GM19467 (cell line): ENCODE measurements at regions not wholly inside any gene's neighbourhood (a gene's known extent, or its start where the extent isn't known, plus 50 kb on each side); places are given as distances from the start of the nearest gene placed in this dataset.
A peak's percentile ranks its signal among the peaks of the same experiment; 100 is the strongest.
"Not testable (repeated sequence)": the region's sequence is repeated elsewhere in the genome, so short reads cannot be mapped to it uniquely, and the experiment has no call there.

Source experiments
- ATAC-seq: cut with Tn5 transposase; IDR thresholded peaks from one replicate; pipeline ENCODE4 v1.9.1; 2021; ENCODE audit warnings: mild to moderate bottlenecking, moderate library complexity; ENCODE audit not compliant: unreplicated experiment

DNA sequence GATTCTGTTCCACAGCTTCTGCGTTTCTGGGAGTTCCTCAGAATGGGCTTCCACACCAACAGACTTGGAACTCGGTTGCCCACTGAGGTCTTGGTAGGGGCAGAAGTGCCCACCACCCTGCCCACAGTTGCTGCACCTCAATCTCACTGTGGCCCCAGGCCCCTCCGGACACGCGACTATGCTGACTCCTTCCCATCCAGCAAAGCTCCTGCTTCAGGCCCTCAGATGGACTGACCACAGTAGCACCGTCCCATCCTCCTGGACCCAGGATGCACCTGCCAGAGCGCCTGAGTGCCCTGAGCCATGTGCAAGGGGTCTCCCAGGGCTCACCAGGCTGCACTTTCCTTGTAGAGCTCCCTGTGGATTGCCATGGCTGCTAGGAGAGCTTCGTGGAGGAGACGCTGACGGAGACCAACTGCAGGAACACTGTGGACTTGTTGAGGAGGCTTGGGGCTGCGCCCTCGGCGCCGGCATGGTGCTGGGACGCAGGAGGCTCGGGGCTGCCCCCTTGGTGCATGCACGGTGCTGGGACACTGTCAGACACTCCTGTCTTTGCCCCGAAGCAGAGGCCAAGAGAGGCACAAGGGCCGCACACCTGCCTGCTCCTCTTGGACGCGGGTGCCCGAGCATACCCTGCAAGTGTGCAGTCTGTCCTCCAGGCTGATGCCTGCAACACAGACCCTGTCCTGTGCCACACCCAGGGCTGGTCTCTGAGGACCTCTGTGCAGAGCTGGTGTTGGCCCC, 201.3 kb downstream of the LIPI start:
- not testable (repeated sequence) for ATAC-seq

DNA sequence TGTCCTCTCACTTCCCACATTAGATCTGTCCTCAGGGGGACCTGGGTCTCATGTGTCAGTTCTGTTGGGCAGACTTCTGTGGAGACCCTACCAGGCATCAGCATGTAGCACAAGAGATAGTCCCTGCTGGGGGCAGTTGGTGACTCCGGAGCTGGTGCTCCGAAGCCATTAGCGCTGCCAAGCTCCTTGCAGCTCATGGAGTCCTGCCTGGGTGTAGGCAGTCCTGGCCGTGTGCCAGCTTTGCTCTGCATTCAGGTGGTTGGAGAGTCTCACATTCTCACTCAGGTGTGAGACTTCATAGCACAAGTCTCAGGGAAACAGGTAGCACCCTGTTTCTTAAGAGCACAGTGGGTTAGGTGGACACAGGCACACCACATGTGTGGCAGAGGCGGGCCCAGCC, 202.3 kb downstream of the LIPI start:
- not testable (repeated sequence) for ATAC-seq

DNA sequence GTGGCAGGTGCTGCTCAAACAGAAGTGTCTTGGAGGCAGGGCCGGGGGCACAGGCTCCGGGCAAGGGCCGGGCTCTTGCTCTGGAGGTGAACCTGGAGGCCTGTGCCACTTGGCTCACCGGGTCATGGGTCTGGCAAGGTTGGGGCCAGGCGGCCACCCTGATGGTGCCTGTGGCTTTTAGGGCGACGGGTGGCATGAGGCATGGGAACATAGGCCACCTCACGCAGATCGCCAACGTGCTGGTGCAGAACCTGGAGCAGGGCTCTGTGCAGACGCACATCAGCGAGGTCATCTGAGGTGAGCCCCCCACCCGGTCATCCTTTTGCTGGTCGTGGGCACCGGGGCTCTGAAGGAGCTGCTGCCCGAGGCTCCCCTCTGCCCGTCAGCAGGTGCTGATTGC, 202.7 kb downstream of the LIPI start:
- ATAC-seq, result not testable (repeated sequence)

DNA sequence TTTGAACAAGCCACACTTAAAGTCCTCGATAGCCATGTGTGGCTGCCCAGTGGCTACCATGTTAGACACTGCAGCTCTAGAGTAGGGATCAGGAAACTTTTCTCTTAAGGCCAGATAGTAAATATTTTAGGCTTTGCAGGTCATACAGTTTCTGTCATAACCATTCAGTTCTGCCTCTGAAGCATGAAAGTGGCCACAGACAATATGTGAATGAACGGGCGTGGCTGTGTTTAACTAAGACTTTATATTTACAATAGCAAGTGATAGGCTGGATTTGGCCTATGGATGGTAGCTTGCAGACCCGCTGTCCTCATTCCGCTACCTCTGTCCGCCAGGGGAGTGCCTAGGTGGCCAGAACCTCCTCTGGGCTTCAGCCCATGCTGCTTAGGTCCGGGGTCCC, 204.6 kb downstream of the LIPI start:
- not testable (repeated sequence) for ATAC-seq

DNA sequence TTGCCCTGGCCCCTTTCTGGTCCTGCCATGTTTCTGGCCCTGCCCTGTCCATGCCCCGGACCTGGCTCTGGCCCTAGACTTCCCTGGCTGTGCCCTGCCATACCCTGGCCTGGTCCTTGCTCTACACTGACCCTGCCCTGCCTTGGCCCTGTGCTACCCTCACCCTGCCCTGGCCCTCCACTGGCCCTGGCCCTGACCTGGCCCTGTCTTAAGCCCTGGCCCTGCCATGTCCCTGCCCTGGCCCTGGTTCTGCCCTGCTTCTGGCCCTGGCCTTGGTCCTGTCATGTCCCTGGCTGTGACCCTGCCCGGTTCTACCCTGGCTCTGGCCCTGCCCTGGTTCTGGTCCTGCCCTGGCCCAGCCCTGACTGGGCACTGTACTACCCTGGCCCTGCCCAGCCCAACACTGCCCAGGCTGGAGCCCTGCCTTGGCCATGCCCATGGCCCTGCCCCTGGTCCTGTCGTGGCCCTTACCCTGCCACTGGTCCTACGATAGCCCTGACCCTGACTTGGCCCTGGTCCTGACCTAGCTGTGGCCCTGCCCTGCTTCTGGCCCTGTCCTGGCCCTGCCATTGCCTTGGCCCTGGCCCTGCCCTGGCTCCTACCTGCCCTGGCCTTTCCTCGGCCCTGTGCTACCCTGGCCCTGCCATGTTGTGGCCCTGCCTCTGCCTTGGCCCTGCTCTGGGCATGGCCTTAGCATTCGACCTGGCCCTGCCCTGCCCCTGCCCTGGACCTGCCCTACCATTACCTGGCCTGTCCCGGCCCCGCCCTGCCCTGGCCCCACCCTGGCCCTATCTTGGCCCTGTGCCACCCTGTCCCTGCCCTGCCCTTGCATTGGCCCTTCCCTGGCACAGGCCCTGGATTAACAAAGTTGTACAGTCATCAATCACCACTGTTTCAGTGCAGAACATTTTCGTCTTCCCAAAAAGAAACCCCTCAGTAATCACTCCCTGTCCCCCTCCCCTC, 223.5 kb downstream of the LIPI start:
- ATAC-seq, result not testable (repeated sequence)

DNA sequence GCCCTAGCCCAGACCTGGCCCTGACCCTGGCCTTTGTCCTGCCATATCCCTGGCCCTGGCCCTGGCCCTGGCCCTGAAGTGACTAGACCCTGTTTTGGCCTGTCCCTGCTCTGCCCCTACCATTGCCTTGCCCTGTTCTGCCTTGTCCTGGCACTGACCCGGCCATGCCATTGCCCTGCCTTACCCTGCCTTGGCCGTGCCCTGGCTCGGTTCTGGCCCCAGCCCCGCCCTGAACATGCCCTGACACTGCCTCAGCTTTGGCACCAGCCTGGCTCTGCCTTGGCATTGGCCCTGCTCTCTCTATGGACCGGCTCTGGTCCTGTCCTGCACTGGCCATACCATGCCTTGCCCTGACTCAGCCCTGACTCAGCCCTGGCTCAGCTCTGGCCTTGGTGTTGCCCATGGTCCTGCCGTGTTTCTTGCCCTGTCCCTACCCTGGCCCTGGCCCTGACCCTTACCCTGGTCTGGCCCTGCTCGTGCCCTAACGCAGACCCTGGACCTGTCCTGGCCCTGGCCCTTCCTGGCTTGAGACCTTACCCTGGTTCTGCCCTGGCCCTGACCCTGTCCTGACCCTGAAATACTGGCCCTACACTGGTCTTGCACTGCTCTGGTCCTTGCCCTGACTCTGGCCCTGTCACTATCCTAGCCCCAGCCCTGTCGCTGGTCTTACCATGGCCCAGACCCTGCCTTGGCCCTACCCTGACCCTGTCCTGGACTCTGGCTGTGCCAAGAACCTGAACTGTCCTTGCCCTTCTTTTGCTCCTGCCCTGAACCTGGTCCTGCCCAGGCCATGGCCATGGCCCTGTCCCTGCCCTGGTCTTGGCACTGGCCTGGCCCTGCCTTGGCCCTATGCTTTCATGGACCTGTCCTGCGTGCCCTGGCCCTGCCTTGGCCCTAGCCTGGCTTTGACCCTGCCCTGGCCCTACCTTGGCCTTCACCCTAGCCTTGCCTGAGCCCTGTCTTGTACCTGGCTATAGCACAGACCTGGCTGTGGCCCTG, 224.6 kb downstream of the LIPI start:
- not testable (repeated sequence) for ATAC-seq

DNA sequence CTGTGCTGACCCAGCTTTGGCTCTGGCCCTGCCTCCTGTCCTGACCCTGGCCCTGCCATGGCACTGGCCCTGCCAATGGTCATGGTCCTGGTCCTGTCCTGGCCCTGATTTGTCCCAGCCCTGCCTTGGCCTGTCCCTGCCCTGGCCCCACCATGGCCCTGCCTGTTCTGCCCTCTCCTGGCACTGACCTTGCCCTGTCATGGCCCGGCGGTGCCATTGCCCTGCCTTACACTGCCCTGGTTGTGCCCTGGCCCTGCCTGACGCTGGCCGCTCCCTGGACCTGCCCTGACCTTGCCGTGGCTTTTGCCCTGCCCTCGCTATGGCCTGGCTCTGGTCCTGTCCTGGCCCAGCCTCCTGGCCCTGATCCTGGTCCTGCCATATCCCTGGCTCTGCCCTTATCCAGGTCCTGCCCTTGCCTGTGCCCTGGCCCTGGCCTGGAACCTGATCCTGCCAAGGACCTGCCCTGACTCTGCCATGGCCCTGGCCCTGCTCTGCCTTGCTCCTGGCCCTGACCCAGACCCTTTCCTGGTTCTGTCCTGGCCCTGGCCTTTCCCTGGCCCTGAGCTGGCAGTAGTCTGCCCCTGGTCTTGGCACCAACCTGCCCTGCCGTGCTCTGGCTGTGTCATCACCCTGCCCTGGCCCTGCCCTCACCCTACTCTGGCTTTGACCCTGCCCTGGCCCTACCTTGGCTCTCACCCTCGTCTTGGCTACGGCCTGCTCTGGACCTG, 225.5 kb downstream of the LIPI start:
- not testable (repeated sequence) for ATAC-seq

DNA sequence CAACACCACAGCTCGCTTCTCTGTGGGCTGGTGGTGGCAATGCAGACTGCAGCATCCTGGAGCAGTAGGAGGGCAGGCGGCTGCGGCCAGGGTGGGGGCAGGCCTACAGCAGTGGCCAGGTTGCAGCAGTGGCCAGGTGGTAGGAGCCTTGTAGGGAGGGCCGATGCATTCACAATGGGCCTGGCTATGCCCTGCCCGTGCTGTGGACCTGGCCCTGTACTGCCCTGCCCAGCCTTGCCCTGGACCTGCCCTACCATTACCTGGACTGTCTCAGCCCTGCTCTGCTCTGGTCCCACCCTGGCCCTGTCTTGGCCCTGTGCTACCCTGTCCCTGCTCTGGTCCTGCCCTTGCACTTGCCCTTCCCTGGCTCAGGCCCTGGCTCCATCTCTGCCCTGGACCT, 226.0 kb downstream of the LIPI start:
- ATAC-seq, result not testable (repeated sequence)

DNA sequence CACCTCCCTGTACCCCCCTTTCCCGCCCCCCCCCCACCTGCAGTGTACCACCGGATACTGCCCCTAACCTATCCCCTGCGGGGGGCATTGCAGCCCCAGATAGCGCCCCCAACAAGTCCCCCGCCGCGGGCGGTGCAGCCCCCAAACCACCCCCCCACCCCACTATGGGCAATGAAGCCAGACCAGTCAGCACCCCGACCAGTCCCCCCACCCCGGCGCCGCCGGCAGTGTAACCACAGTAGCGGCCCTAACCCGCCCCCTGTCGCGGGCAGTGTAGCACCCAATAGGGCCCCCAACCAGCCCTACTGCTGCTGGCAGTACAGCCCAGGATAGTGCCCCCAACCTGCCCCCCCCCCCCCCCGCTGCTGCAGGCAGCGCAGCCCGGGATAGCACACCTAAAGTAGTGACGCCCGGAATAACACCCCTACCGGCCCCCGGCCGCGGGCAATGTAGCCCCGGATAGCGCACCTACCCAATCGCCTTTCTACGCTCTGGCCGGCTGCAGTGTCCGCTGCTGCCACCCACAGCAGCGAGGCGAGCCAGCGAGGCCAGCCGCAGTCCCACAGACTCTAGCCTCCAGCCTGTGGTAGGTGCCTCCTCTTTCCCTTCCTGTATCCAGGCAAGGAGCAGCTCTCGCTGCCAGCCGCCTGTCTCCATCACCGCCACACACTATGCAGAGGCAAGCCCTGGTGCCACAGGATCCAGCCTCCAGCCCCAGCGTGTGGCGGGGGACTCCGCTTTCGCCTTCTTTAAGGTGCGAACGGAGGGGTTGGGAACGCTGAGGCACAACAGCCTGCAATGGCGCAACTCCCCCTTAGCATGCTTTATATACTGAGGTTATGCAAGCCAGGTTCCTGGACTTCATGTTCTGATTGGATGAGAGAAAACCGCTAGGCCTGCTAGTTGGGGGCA, 229.3 kb downstream of the LIPI start:
- not testable (repeated sequence) for ATAC-seq

DNA sequence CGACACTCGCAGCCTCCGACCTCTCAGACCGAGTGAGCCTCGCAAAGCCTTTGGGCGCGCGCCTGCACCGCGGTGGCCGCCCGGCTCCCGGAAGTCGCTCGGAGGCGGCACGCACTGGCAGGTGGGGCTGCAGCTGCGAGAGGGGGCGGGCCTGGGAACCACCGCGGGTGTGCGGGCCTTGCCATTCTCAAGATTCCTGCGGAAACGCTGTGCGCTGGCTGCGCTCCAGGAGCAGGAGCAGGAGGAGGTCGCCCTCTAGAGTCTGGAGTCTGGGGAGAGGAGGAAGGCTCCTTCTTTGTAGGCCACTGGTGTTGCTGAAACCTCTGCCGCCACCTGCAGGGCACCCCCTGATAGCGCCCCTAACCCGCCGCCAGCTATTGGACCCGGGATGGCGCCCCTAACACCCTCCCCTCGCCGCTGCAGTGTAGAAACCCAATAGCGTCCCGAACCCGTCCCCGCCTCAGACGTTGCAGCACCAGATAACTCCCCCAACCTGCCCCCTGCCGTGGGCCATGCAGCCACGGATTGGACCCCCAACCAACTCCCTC, 230.6 kb downstream of the LIPI start:
- ATAC-seq, result peak; percentile 96

DNA sequence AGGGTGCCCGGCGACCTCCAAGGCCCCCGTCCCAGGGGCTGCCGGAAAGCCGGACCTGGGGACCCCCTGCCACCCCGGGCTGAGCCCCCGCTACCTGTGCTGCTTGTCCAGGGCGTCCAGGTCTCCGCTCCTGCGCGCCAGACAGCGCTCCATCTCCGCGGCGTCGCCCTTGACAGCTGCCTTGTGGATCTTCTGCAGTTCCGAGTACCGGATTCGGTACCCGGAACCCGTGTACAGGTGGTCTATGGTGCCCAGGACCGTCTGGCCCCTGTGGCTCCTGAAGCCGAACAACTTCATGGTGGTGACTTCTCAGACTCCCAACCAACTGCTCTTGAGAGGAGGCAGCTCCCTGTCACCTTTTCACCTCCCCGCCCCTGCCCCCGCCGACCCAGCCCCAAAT, 231.1 kb downstream of the LIPI start:
- not testable (repeated sequence) for ATAC-seq

DNA sequence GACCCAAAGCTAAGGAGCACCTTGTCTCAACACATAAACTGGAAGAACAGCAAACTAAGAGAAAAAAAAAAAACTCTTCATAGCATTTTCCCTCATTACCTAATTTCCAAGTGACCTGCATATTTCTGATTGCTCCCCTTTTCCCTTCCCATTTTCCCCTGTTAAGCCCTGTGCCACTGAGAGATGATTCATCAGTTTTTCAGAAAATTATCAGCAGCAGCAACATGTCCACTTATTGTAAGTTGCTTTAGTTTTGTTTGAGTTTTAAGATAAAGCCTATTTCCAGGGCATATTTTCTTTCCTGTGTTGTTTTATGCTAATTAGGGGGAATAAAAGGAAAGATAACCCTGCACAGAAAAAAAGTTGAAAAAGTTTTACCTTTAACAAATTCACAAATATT, 236.2 kb downstream of the LIPI start:
- ATAC-seq, result not testable (repeated sequence)

DNA sequence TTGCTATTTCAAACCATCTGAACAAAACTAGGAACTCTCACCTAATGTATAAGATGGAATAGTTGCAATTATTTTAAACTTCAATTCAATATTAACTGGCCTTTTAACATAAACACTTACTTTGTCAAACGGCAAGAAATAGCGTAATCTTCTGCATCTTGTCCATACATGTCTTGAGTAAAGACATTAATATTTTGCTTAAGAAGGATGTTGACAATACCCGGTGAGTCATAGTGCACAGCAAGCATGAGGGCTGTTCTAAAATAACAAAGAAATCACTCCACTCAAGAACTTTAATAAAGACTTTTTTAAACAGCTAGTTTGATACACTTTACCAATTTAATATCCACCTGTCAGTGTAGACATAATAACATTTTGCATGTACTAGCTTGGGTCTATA, 240.9 kb downstream of the LIPI start:
- not testable (repeated sequence) for ATAC-seq

DNA sequence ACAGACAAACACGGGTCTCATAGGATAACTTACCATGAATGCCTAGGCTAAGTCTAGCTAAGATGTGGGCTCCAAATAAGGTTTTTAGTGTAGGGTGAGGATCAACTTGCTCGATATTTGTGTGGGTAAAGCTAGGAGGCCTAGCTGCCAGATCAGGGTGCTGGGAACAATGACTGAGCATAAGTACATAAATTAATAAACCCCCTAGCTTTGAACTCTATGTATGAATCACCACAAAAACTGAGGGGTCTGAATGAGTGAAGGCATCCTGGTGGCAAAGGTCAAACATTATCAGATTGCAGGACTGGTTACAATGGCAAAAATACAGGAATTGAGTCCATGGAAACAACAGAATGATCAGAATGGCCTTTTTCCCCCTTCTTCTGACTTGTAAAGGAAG, 241.8 kb downstream of the LIPI start:
- not testable (repeated sequence) for ATAC-seq

DNA sequence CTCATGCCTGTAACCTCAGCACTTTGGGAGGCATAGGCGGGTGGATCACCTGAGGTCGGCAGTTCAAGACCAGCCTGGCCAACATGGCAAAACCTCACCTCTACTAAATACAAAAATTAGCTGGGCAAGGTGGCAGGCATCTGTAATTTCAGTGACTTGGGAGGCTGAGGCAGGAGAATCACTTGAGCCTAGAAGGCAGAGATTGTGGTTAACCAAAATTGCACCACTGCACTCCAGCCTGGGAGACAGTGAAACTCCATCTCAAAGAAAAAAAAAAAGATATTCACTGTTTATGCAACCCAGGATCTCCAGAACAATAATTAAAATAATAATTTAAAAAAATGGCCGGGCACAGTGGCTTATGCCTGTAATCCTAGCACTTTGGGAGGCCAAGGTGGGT, 247.5 kb downstream of the LIPI start:
- ATAC-seq, result not testable (repeated sequence)

DNA sequence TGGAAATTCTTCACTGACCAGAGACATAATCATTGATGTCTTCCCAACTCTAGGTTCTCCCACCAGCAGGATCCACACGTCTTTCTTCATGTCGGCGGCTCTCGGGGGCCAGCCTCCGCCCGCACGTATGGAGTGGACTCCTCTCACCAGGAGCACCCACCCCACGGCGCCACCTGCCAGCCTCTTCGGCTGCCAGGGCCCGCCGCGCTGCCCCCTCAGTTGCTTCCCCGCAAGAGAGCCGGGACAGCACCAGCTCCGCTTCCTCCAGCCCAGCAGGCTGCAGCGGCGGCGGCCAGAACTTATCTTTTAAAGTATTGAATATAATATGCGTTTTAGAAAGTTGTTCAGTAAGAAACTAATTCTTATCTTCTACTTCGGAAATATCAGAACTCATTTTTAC, 273.5 kb downstream of the LIPI start:
- ATAC-seq, result no peak

DNA sequence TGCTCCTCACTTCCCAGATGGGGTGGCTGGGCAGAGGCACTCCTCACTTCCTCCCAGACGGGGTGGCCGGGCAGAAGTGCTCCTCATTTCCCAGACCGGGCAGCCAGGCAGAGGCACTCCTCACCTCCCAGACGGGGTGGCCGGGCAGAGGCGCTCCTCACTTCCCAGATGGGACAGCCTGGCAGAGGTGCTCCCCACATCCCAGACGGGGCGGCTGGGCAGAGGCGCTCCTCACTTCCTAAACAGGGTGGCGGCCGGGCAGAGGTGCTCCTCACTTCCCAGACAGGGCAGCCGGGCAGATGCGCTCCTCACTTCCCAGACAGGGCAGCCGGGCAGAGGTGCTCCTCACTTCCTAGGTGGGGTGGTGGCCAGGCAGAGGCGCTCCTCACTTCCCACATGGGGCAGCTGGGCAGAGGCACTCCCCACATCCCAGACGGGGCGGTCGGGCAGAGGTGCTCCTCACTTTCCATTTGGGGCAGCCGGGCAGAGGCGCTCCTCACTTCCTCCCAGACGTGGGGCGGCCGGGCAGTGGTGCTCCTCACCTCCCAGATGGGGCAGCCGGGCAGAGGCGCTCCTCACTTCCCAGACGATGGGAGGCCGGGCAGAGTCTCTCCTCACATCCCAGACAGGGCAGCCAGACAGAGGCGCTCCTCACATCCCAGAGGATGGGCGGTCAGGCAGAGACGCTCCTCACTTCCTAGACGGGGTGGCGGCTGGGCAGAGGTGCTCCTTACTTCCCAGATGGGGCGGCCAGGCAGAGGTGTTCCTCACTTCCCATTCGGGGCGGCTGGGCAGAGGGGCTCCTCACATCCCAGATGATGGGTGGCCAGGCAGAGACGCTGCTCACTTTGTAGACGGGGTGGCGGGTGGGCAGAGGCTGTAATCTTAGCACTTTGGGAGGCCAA, 274.5 kb downstream of the LIPI start:
- not testable (repeated sequence) for ATAC-seq
